ENCODE measurements at regions not wholly inside any gene's neighbourhood (a gene's known extent, or its start where the extent isn't known, plus 50 kb on each side); places are given as distances from the start of the nearest gene placed in this dataset.

- no peak for TF ChIP-seq CEBPB (IDR thresholded peaks at IDR 0.05; ENCODE audit: low read depth, low read length)
- TF ChIP-seq SMC3 (IDR thresholded peaks at IDR 0.05; ENCODE audit: low read depth, low read length): no peak
- TF ChIP-seq CTCF (conservative IDR thresholded peaks at IDR 0.05; ENCODE audit: low read depth, low read length): no peak
- TF ChIP-seq POLR2A (IDR thresholded peaks at IDR 0.05; ENCODE audit: low read depth, low read length): no peak
- TF ChIP-seq RAD21 (IDR thresholded peaks at IDR 0.05; ENCODE audit: low read length): no peak
- no peak for TF ChIP-seq MAZ (IDR thresholded peaks at IDR 0.05; ENCODE audit: borderline replicate concordance, low read depth, low read length)
- no peak for TF ChIP-seq MAFK (IDR thresholded peaks at IDR 0.05; ENCODE audit: low read depth, low read length)
Measured at GRCh38 chrX:89033723-89034122, 286.7 kb downstream of the CPXCR1 start.
